ENCODE measurements at regions not wholly inside any gene's neighbourhood (a gene's known extent, or its start where the extent isn't known, plus 50 kb on each side); places are given as distances from the start of the nearest gene placed in this dataset.

DNA sequence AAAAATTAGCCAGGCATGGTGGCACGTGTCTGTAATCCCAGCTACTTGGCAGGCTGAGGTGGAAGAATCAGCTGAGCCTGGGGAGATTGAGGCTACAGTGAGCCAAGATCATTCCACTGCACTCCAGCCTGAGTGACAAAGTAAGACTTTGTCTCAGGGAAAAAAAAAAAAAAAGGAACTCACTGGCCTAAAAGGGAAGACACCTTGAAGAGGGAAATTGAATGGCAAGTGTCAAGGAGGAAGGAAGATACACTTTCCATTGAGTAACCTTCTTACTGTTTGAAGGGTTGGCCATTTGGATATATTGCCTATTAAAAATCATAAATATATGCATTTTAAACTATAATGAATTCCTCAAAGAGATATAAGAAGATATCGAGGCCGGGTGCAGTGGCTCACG is 147.5 kb upstream of the FAM241A start:
- TF ChIP-seq POLR2A (IDR thresholded peaks at IDR 0.05) = no peak
- TF ChIP-seq CTCF (IDR thresholded peaks at IDR 0.05 in 4 of 5, conservative IDR thresholded peaks at IDR 0.05 in 1 of 5) = no peak
